DMS53 treated with DMSO at 0.1 percent for 48 hours (cell line): ENCODE measurements at regions not wholly inside any gene's neighbourhood (a gene's known extent, or its start where the extent isn't known, plus 50 kb on each side); places are given as distances from the start of the nearest gene placed in this dataset.

ENCODE experiments used
- DNase-seq: peaks from one replicate; lab custom pipeline; 2025; ENCODE audit not compliant: unreplicated experiment; lab: John Stamatoyannopoulos, UW

DNA sequence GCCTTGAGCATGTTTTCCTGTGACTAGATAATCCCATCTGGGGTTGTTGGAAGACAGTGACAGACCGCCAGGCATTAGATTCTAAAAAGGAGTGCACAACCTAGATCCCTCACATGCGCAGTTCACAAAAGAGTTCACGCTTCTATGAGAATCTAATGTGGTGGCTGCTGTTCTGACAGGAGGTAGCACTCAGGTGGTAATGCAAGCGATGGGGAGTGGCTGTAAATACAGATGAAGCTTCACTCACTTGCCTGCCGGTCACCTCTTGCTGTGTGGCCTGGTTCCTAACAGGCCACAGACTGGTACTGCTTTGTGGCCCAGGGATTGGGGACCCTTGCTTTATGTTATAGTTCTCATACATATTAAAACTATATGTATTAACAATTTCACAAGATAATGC is 81.9 kb upstream of the TMLHE start:
- DNase-seq: no peak

- DNase-seq: no peak
Observed at GRCh38 chrX:155682834-155683233, 70.1 kb upstream of the TMLHE start.

GRCh38 chrX:155679715-155680114 is 67.0 kb upstream of the TMLHE start:
- DNase-seq: no peak

DNA sequence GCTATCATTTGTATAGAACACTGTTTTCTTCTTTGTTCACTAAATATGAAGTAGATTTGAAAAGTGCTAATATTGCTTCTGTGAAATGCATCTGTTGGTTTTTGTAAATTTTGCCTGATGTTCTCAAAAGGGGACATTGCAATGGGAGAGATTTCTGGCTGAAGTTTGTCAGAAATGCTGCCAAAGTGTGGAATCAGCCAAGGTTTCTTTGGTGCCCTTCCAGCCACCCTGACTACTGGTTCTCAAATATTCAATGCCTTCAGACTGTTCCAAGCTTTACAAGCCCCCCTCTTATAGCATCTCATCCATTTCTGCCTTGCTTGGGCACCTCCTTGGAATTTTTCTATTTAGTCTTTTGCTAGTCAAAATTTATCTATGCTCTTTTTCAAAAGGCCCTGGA is 60.6 kb upstream of the TMLHE start:
- DNase-seq: no peak

GRCh38 chrX:155666741-155667140 is 54.0 kb upstream of the TMLHE start:
- DNase-seq: no peak
